K562 (cell line): ENCODE measurements at regions not wholly inside any gene's neighbourhood (a gene's known extent, or its start where the extent isn't known, plus 50 kb on each side); places are given as distances from the start of the nearest gene placed in this dataset.

Source experiments
- ATAC-seq: fragments of 200-7000 bp; cut with Tn5 transposase; 3 replicates; pipeline ENCODE4 v1.9.1; 2020; ENCODE audit warnings: moderate library complexity
- BruUV-seq: library from RNA; stranded (reverse); fragments of 400-500 nt; replicated peaks from 2 replicates; lab custom pipeline; 2021; lab: Mats Ljungman, UMichigan
- CTCF ChIA-PET: fragments of 300-600 bp; formaldehyde crosslinking; extraction: SDS; loops from one replicate; lab custom pipeline; 2021; ENCODE audit warnings: low intra/inter-chr PET ratio; lab: Yijun Ruan, JAX
- POLR2A ChIA-PET: fragments of 300-600, 350-650 bp; sonication (Branson Sonifier 250); formaldehyde crosslinking; extraction: SDS; loops from one replicate; lab custom pipeline; 2021; ENCODE audit warnings: antibody characterized with exemption, inconsistent platforms; lab: Yijun Ruan, JAX
- DNase-seq, 4 experiments: peaks; one replicate each; pipeline versions ENCODE4 v3.0.0 to v3.0.0-alpha.2; 2011 to 2018; ENCODE audit warnings: low spot score in 3 of 4, mixed read lengths in 3 of 4; ENCODE audit errors: extremely low read depth in 1 of 4
- FAIRE-seq: peaks from 2 replicates; lab custom pipeline; 2011; peaks lifted over from hg19 to GRCh38; lab: Jason Lieb, UNC
- H2AFZ ChIP-seq: 2 replicates; pipeline ENCODE4 v1.6.0; 2011; ENCODE audit warnings: low read depth, low read length, control low read depth, inconsistent platforms
- H3K27ac ChIP-seq: fragments of 200-600 bp; 3 replicates; pipeline ENCODE4 v1.8.0; 2011; ENCODE audit warnings: low read depth, mild to moderate bottlenecking, control low read depth, inconsistent platforms, low read length, moderate library complexity, mixed read lengths; ENCODE audit errors: extremely low read depth
- H3K27me3 ChIP-seq, 2 experiments: fragments of 300-600 bp in 1 of 2; 2 replicates in 1 of 2; 3 replicates in 1 of 2; pipeline versions ENCODE4 v1.6.0 to v1.8.0; 2011; ENCODE audit warnings: inconsistent platforms in 2 of 2, low read length in 2 of 2, mild to moderate bottlenecking in 1 of 2, mixed read lengths in 1 of 2, moderate library complexity in 1 of 2; ENCODE audit not compliant: control insufficient read depth in 2 of 2, insufficient read depth in 2 of 2
- H3K36me3 ChIP-seq: fragments of 300-600 bp; 3 replicates; pipeline ENCODE4 v1.8.0; 2011; ENCODE audit warnings: mild to moderate bottlenecking, low read length, inconsistent platforms; ENCODE audit not compliant: control insufficient read depth, insufficient read depth
- H3K4me1 ChIP-seq, 2 experiments: fragments of 200-600 bp in 1 of 2; replicated peaks in 1 of 2; 2 replicates in 1 of 2; 3 replicates in 1 of 2; pipeline versions ENCODE4 v1.5.1 to v1.8.0; 2011; ENCODE audit warnings: inconsistent platforms in 2 of 2, low read length in 2 of 2, mild to moderate bottlenecking in 1 of 2, mixed read lengths in 1 of 2, moderate library complexity in 1 of 2; ENCODE audit not compliant: control insufficient read depth in 2 of 2, insufficient read depth in 2 of 2
- H3K4me2 ChIP-seq: 2 replicates; pipeline ENCODE4 v1.6.1; 2011; ENCODE audit warnings: low read length, control low read depth, inconsistent platforms, mixed read lengths; ENCODE audit not compliant: insufficient read depth
- H3K4me3 ChIP-seq: fragments of 200-600 bp; sonication (generic), shearing (Covaris generic); 2 replicates; pipeline ENCODE4 v1.5.1; 2016; ENCODE audit warnings: control low read depth, inconsistent platforms
- H3K79me2 ChIP-seq: fragments of 200-600 bp; 3 replicates; pipeline ENCODE4 v1.8.0; 2011; ENCODE audit warnings: low read length, inconsistent platforms; ENCODE audit not compliant: control insufficient read depth, insufficient read depth
- H3K9ac ChIP-seq, 2 experiments: 2 replicates each; pipeline versions ENCODE4 v1.6.0 to v1.6.1; 2011; ENCODE audit warnings: low read depth in 2 of 2, low read length in 2 of 2, control low read depth in 1 of 2, inconsistent platforms in 1 of 2, mild to moderate bottlenecking in 1 of 2, mixed read lengths in 1 of 2; ENCODE audit not compliant: insufficient read depth in 1 of 2
- H3K9me1 ChIP-seq: one replicate; pipeline ENCODE4 v1.6.0; 2011; ENCODE audit warnings: inconsistent platforms, mild to moderate bottlenecking, low read length, moderate library complexity; ENCODE audit not compliant: control insufficient read depth, insufficient read depth
- H3K9me3 ChIP-seq: replicated peaks from 2 replicates; pipeline ENCODE4 v1.5.1; 2011; ENCODE audit warnings: low read depth, low read length, inconsistent platforms; ENCODE audit not compliant: control insufficient read depth, insufficient read depth
- H4K20me1 ChIP-seq: replicated peaks from 2 replicates; pipeline ENCODE4 v1.6.1; 2011; ENCODE audit warnings: low read length, inconsistent platforms, mixed read lengths; ENCODE audit not compliant: control insufficient read depth, insufficient read depth
- CAMTA2 ChIP-seq: fragments of 250-450 bp; sonication (Bioruptor Pico); conservative IDR thresholded peaks from 2 replicates; pipeline ENCODE4 v1.5.1; 2022
- HDAC6 ChIP-seq: IDR thresholded peaks from 2 replicates; pipeline ENCODE4 v1.6.1; 2012; ENCODE audit warnings: low read depth, mild to moderate bottlenecking, control low read depth, inconsistent platforms, low read length, moderate library complexity
- KLF6 ChIP-seq: fragments of 250-450 bp; sonication (Bioruptor Pico); IDR thresholded peaks from 2 replicates; pipeline ENCODE4 v1.4.0; 2020; ENCODE audit warnings: mild to moderate bottlenecking, moderate library complexity, borderline replicate concordance
- TBP ChIP-seq: optimal IDR thresholded peaks from 2 replicates; pipeline ENCODE3; 2011; ENCODE audit warnings: low read depth, low read length, improper control_type of control experiment
- ZFP36 ChIP-seq: fragments of 150-350 bp; IDR thresholded peaks from 2 replicates; pipeline ENCODE4 v1.6.1; 2018; ENCODE audit warnings: low read length, low read depth; ENCODE audit not compliant: partially characterized antibody
- ZNF212 ChIP-seq: fragments of 450-650 bp; formaldehyde crosslinking; IDR thresholded peaks from 2 replicates; pipeline ENCODE4 v1.4.0; 2020; ENCODE audit warnings: mild to moderate bottlenecking
- WGBS: fragments of 100-300 bp; shearing (Covaris generic); methylation state at CpG from one replicate; pipeline ENCODE4 v1.1.6; 2016; ENCODE audit warnings: low coverage, mixed read lengths; ENCODE audit not compliant: insufficient coverage; ENCODE audit errors: missing lambda C conversion rate; 5-methylcytosine and 5-hydroxymethylcytosine counted together
- in situ Hi-C: fragments of 300-500 bp; cut with MboI; formaldehyde crosslinking; loops from 4 replicates; pipeline ENCODE4 v1.15.0; 2018; ENCODE audit warnings: inconsistent platforms, mixed read lengths
- intact Hi-C: fragments of 100-400 bp; cut with micrococcal nuclease; formaldehyde crosslinking; loops from 2 replicates; pipeline ENCODE4 v1.14.2; 2022
- TF ChIP-seq, protein P1 (sequence below): fragments of 450-650 bp; IDR thresholded peaks from 2 replicates; pipeline ENCODE4 v1.6.1; 2014; ENCODE audit warnings: low read depth, mild to moderate bottlenecking, moderate library complexity, borderline replicate concordance
- TF ChIP-seq, protein P2 (sequence below): sonication (generic); formaldehyde crosslinking; IDR thresholded peaks from 2 replicates; pipeline ENCODE4 v1.8.1; 2023; ENCODE audit warnings: mild to moderate bottlenecking, missing genetic modification reagents
- TF ChIP-seq, protein P3 (sequence below): fragments of 450-650 bp; formaldehyde crosslinking; IDR thresholded peaks from 2 replicates; pipeline ENCODE4 v1.4.0; 2022; ENCODE audit warnings: missing genetic modification characterization
- TF ChIP-seq, protein P4 (sequence below): IDR thresholded peaks from 2 replicates; pipeline ENCODE4 v1.6.1; 2014; ENCODE audit warnings: antibody characterized with exemption

DNA sequence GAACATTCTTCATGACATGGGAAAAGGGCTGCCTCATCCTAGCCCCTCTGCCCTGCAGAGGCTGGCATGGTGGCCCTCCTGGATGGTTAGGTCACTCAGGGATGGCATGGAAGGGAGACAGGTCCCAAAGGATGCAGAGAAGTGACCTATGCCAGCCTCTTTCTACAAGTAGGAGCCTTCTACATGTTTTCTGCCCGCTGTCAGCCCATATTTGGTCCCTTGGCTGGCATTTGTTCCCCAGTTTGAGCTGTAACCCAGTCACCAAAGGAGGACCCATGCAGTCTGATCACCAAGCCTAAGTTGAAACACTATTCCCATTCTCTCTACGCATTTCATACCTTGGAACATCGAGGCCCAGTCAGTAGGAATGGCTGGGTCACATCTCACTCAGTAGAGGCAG, 95.4 kb downstream of the PJA1 start (continued):
- no peak for TF ChIP-seq ZFP36

DNA sequence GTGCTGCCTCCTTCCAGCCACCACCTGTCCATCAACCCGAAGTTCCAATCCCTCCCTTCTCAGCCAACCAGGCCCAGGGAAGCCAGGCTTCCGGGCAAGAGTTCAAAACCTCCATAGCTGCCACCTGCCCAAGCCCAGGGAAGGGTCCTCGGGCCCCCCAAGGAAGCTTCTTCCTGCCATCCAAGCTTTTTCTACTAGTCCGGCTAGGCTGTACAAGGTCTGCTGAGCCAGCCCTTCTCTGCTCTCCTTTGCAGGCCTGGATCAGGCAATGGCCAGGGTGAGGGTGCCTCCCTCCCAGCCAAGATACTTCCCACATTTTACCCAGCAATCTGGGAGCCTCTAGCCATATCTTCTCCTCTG, 96.2 kb downstream of the PJA1 start:
- Histone ChIP-seq H3K4me2 (no peak overlapping the region), H3K9me1 (no peaks in the 10 kb centered on the region), H3K27me3 (no peaks in the 10 kb centered on the region), H4K20me1 (0 out of 2 replicates have a peak, but pooled peaks cover 4% of the 10 kb centered on the region), H3K36me3 (no peaks in the 10 kb centered on the region), H3K4me3 (no peak overlapping the region), H3K9me3 (no peaks in the 10 kb centered on the region), H3K79me2 (no peaks in the 10 kb centered on the region), H3K9ac (no peak overlapping the region), H2AFZ (no peak overlapping the region), H3K4me1 (no peaks in the 10 kb centered on the region), H3K27ac (no peak overlapping the region)
- intact Hi-C loops (no loop called here), in situ Hi-C loops (loop anchor here (10.0 kb wide), 1 partner anchor 244 kb away; the partner anchor contains the start of gene EFNB1)
- ATAC-seq (no peak), FAIRE-seq (no peak), DNase-seq (no peak)
- ChIA-PET POLR2A (no interaction called here), CTCF (no interaction called here)
- TF ChIP-seq CAMTA2, result no peak
- no peak for TF ChIP-seq KLF6 (CRISPR knock-in tag)
- TF ChIP-seq HDAC6, result no peak
- TF ChIP-seq, protein P1, sequence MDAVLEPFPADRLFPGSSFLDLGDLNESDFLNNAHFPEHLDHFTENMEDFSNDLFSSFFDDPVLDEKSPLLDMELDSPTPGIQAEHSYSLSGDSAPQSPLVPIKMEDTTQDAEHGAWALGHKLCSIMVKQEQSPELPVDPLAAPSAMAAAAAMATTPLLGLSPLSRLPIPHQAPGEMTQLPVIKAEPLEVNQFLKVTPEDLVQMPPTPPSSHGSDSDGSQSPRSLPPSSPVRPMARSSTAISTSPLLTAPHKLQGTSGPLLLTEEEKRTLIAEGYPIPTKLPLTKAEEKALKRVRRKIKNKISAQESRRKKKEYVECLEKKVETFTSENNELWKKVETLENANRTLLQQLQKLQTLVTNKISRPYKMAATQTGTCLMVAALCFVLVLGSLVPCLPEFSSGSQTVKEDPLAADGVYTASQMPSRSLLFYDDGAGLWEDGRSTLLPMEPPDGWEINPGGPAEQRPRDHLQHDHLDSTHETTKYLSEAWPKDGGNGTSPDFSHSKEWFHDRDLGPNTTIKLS, result no peak
- no peak for TF ChIP-seq ZNF212 (CRISPR knock-in tag)
- TF ChIP-seq, protein P2, sequence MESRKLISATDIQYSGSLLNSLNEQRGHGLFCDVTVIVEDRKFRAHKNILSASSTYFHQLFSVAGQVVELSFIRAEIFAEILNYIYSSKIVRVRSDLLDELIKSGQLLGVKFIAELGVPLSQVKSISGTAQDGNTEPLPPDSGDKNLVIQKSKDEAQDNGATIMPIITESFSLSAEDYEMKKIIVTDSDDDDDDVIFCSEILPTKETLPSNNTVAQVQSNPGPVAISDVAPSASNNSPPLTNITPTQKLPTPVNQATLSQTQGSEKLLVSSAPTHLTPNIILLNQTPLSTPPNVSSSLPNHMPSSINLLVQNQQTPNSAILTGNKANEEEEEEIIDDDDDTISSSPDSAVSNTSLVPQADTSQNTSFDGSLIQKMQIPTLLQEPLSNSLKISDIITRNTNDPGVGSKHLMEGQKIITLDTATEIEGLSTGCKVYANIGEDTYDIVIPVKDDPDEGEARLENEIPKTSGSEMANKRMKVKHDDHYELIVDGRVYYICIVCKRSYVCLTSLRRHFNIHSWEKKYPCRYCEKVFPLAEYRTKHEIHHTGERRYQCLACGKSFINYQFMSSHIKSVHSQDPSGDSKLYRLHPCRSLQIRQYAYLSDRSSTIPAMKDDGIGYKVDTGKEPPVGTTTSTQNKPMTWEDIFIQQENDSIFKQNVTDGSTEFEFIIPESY (CRISPR knock-in tag), result no peak
- TF ChIP-seq, protein P3, sequence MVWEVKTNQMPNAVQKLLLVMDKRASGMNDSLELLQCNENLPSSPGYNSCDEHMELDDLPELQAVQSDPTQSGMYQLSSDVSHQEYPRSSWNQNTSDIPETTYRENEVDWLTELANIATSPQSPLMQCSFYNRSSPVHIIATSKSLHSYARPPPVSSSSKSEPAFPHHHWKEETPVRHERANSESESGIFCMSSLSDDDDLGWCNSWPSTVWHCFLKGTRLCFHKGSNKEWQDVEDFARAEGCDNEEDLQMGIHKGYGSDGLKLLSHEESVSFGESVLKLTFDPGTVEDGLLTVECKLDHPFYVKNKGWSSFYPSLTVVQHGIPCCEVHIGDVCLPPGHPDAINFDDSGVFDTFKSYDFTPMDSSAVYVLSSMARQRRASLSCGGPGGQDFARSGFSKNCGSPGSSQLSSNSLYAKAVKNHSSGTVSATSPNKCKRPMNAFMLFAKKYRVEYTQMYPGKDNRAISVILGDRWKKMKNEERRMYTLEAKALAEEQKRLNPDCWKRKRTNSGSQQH (CRISPR knock-in tag), result no peak
- TF ChIP-seq, protein P4, sequence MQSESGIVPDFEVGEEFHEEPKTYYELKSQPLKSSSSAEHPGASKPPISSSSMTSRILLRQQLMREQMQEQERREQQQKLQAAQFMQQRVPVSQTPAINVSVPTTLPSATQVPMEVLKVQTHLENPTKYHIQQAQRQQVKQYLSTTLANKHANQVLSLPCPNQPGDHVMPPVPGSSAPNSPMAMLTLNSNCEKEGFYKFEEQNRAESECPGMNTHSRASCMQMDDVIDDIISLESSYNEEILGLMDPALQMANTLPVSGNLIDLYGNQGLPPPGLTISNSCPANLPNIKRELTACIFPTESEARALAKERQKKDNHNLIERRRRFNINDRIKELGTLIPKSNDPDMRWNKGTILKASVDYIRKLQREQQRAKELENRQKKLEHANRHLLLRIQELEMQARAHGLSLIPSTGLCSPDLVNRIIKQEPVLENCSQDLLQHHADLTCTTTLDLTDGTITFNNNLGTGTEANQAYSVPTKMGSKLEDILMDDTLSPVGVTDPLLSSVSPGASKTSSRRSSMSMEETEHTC, result no peak
- no peak for TF ChIP-seq TBP
- 0% methylated on average over 3 of the region's 4 CpGs for WGBS
- no TSS peak for BruUV-seq
